COLO668 (cell line): ENCODE measurements at regions not wholly inside any gene's neighbourhood (a gene's known extent, or its start where the extent isn't known, plus 50 kb on each side); places are given as distances from the start of the nearest gene placed in this dataset.
"Not testable (repeated sequence)": the region's sequence is repeated elsewhere in the genome, so short reads cannot be mapped to it uniquely, and the experiment has no call there.

Experiments
- DNase-seq: peaks from one replicate; lab custom pipeline; 2025; ENCODE audit not compliant: unreplicated experiment; lab: John Stamatoyannopoulos, UW

DNA sequence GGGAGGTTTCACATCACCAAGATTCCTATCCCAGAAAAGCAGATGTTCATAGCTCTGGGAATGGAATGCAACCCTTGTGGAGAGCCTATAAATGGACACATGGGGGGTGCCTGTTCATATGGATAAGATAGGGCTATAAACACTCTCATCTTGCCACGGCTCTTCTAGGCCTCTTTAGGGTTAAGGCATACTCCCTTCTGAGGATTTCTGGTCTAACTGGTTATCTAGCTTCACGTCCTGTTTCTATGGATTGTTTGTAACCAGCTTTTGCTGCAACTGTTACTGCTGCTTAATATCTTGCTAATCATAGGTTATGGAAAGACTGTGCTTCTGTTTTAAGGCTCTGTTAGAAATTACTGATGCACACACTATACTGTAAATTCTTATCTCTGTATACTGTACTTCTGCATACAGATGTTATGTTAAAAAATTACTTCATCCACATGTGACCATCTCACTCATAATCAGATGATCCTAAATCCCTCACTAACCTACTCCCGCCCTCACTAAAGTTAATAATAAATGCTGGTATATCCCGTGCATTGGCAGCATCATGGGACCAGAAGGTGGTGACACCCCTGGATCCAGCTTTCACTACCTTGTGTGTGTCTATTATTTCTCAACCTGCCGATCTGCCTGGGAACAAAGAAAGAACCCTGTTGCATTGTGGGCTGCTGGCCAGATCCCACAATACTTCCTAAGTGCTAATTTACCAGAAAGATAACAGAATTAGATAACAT lies 68.7 kb downstream of the PRKAB2 start:
- DNase-seq = not testable (repeated sequence)

- DNase-seq = no peak
These were observed 73.1 kb downstream of the PRKAB2 start for GRCh38 chr1:147099192-147099591.

DNA sequence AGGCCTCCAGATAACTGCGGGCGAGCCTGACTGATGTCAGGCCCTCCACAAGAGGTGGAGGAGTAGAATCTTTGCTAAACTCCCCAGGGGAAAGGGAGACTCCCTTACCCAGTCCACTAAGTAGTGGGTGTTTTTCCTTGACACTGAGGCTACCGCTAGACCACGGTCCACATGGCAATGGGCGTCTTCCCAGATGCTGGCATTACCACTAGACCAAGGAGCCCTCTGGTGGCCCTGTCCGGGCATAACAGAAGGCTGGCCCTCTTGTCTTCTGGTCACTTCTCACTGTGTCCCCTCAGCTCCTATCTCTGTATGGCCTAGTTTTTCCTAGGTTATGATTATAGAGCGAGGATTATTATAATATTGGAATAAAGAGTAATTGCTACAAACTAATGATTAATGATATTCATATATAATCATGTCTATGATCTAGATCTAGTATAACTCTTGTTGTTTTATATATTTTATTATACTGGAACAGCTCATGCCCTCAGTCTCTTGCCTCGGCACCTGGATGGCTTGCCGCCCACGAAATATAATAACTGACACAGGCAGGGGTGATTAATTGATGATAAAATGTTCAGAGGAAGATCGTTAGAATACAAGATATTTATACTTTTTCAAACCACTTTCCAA lies 73.8 kb downstream of the PRKAB2 start:
- peak; percentile 47 for DNase-seq

GRCh38 chr1:147095691-147096090 lies 76.6 kb downstream of the PRKAB2 start:
- no peak for DNase-seq

- DNase-seq = peak; percentile 71
These were observed 80.5 kb downstream of the PRKAB2 start for GRCh38 chr1:147091801-147092200.

- no peak for DNase-seq
These were observed 82.8 kb downstream of the PRKAB2 start for GRCh38 chr1:147089457-147089856.

DNA sequence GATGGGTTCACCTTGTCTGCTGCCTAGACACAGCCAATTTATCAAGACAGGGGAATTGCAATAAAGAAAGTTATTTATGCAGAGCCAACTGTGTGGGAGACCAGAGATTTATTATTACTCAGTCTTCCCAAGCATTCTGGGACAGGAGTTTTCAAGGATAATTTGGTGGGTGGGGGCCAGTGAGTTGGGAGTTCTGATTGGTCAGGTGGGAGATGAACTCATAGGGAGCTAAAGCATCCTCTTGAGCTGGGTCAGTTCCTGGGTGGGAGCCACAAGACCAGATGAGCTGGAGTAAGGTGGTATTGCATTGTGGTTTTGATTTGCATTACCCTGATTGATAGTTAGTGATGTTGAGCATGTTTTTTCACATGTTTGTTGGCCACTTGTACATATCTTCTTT lies 86.1 kb downstream of the PRKAB2 start:
- no peak for DNase-seq

- no peak for DNase-seq
These were observed 87.8 kb downstream of the PRKAB2 start for GRCh38 chr1:147084273-147085096.

- DNase-seq = no peak
These were observed 88.4 kb downstream of the PRKAB2 start for GRCh38 chr1:147083919-147084272.

DNA sequence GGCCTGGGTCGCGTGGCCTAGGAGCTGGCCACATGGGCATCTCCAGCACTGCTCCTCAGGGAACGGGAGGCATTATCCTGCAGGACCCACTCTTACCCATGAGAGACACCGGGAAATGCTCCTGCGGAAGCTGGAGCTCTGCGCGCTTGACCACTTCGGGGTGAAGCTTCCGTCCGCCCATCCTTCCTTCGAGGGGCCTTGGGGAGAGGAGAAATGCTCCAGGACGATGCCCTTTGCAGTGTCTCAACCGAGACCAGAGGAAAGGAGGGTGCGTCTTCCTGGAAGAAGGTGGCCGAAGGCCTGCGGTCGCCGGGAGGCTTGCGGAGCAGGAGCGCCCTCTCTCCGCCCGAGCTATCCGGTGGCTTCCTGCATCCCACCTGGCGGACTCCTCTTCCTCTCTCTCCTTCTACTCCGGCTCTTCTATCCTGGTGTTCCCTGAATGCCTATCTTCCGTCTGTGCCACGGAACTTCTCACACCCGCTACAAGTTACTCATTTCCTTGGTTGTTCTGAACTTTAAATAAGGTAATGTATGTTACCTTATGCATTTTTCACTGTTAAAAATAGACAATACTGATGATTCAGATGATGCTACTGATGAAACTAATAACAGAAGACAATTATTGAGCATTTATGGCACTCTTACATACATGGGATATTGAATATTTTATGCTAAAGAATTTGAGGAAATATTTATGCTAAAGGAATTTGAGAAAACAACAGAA lies 91.4 kb downstream of the PRKAB2 start:
- DNase-seq = no peak

- no peak for DNase-seq
These were observed 92.1 kb downstream of the PRKAB2 start for GRCh38 chr1:147080006-147080661.

GRCh38 chr1:147079400-147080005 lies 92.8 kb downstream of the PRKAB2 start:
- DNase-seq = no peak

DNA sequence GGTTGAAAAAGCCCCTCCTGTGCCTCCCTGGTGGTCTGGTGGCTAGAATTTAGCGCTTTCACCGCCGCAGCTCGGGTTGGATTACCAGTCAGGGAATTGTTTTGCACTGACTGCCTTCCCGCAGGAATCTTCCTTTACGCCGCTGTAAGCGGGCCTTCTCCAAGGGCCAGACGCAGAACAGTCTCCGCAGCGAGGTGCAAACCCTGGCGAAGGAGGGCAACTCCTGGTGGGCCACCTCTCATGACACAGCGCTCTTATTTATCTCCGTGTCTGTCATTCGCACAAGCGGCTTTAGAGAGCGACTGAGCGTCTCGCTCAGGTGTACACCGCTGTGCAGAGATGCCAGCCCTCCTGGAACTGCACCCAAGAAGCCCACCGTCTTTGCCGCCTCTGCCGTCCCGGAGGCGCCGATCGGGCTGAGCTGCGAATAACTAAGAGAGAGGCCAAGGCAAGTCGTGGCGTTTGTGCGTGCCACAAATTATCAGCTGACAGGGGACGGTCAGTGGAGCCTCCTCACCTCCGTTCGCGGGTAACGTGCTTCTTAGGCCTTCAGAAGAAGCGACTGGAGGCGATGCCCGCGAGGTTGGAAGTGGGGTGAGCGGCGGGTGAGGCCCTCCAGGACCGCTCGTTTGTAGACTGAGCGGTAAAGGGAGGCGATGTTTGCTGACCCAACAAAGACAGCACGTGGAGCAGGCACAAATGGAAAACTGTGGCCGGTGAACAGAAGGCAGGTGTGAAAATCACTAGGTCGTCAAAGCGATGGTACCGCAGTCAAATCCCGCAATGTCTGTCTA lies 93.5 kb downstream of the PRKAB2 start:
- DNase-seq = no peak

- DNase-seq = no peak
These were observed 94.2 kb downstream of the PRKAB2 start for GRCh38 chr1:147077936-147078605.

DNA sequence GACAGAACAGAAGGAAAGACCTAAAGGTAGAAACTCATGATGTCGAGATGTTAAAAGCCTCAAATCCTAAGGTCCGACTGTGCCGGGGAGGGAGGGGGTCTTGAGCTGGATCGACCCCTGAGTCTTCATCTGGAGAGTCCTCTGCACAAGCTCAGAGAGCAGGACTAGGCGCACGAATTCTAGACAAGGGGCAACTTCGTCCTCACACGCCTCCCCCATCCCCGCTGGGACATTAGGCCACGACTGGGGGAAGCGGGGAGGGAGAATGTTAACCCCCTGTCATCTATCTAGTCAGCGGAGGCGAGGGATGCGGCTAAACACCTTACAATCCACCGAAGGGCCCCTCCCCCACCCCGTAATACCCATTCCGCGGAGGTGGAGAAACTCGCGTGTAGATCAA lies 94.7 kb downstream of the PRKAB2 start:
- DNase-seq = no peak

- DNase-seq = no peak
These were observed 95.2 kb downstream of the PRKAB2 start for GRCh38 chr1:147077081-147077480.

- DNase-seq = no peak
These were observed 95.8 kb downstream of the PRKAB2 start for GRCh38 chr1:147076442-147076841.

- no peak for DNase-seq
These were observed 99.5 kb downstream of the PRKAB2 start for GRCh38 chr1:147072482-147073432.
